Parathyroid adenoma (tissue), 2 donors: ENCODE measurements at regions not wholly inside any gene's neighbourhood (a gene's known extent, or its start where the extent isn't known, plus 50 kb on each side); places are given as distances from the start of the nearest gene placed in this dataset.

Experiments
- H2AFZ ChIP-seq: fragments of 300-600 bp; sonication (generic); one replicate; pipeline ENCODE4 v1.7.0; 2017; ENCODE audit warnings: antibody characterized with exemption, mild to moderate bottlenecking
- H3K27ac ChIP-seq: fragments of 300-600 bp; sonication (generic); one replicate; pipeline ENCODE4 v1.7.0; 2017
- H3K27me3 ChIP-seq: fragments of 300-600 bp; sonication (generic); one replicate; pipeline ENCODE4 v1.7.0; 2017; ENCODE audit warnings: low read length; ENCODE audit not compliant: control insufficient read depth, insufficient read depth
- H3K36me3 ChIP-seq: fragments of 300-600 bp; sonication (generic); one replicate; pipeline ENCODE4 v1.7.0; 2017; ENCODE audit warnings: low read length; ENCODE audit not compliant: control insufficient read depth, insufficient read depth
- H3K4me1 ChIP-seq: fragments of 300-600 bp; sonication (generic); one replicate; pipeline ENCODE4 v1.7.0; 2017; ENCODE audit warnings: control low read depth
- H3K4me2 ChIP-seq: fragments of 300-600 bp; sonication (generic); one replicate; pipeline ENCODE4 v1.7.0; 2017; ENCODE audit warnings: low read length
- H3K4me3 ChIP-seq: fragments of 300-600 bp; sonication (generic); one replicate; pipeline ENCODE4 v1.7.0; 2017; ENCODE audit warnings: low read depth, low read length
- H3K79me2 ChIP-seq: fragments of 300-600 bp; sonication (generic); one replicate; pipeline ENCODE4 v1.7.0; 2017; ENCODE audit warnings: control low read depth
- H3K9ac ChIP-seq: fragments of 300-600 bp; sonication (generic); one replicate; pipeline ENCODE4 v1.7.0; 2017; ENCODE audit warnings: mild to moderate bottlenecking
- H3K9me3 ChIP-seq: fragments of 300-600 bp; sonication (generic); one replicate; pipeline ENCODE4 v1.7.0; 2017; ENCODE audit warnings: low read length; ENCODE audit not compliant: control insufficient read depth
- TF ChIP-seq, protein P1 (sequence below): fragments of 300-600 bp; sonication (generic); IDR thresholded peaks from one replicate; pipeline ENCODE4 v1.7.0; 2017; ENCODE audit warnings: antibody characterized with exemption, mild to moderate bottlenecking
- donor health status: primary hyperparathyroidism.

DNA sequence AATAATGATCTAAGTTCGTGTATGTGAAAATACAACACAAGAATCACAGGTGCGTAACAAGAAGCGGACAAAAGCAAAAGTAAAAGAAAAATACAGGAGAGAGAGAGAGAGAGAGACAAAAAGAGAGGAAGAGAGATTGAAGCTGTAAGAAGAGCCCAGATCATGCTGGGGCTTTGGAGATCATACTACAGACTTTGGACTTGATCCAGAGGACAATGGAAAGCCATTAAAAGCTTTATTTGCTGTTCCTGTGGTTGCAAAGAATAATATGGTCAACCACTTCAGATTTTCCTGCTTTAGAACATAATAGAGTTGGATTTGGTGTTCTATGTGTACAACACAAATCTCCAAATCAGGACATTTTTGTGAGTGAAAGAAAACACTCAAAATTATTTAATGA is 561.4 kb downstream of the CAAP1 start:
- Histone ChIP-seq H3K36me3 (no peaks in the 10 kb centered on the region), H3K9me3 (no peaks in the 10 kb centered on the region), H3K27me3 (no peaks in the 10 kb centered on the region), H3K79me2 (no peaks in the 10 kb centered on the region), H2AFZ (no peak overlapping the region), H3K4me2 (no peak overlapping the region), H3K4me3 (no peak overlapping the region), H3K4me1 (no peaks in the 10 kb centered on the region), H3K27ac (no peak overlapping the region), H3K9ac (no peak overlapping the region)
- TF ChIP-seq, protein P1, sequence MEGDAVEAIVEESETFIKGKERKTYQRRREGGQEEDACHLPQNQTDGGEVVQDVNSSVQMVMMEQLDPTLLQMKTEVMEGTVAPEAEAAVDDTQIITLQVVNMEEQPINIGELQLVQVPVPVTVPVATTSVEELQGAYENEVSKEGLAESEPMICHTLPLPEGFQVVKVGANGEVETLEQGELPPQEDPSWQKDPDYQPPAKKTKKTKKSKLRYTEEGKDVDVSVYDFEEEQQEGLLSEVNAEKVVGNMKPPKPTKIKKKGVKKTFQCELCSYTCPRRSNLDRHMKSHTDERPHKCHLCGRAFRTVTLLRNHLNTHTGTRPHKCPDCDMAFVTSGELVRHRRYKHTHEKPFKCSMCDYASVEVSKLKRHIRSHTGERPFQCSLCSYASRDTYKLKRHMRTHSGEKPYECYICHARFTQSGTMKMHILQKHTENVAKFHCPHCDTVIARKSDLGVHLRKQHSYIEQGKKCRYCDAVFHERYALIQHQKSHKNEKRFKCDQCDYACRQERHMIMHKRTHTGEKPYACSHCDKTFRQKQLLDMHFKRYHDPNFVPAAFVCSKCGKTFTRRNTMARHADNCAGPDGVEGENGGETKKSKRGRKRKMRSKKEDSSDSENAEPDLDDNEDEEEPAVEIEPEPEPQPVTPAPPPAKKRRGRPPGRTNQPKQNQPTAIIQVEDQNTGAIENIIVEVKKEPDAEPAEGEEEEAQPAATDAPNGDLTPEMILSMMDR, result no peak

DNA sequence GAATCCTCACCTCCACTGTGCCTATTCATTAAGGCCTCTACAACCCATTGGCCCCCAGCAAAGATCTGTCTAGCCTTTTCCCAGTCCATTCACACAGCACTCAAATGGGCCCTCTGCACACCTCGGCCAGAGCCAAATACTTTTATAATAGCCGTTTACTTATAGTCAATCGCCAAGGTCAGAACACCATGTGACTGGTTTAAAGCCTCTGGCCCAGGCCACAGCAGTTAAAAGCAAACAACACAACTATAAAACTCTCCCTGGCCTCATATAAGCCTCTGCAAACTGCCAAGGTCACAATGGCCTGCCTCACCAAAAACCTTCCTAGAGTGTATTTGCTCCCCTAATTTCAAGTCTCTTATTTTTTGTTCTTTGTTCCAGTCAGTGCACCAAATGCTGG is 562.6 kb downstream of the CAAP1 start:
- Histone ChIP-seq H3K4me3 (no peak overlapping the region), H2AFZ (no peak overlapping the region), H3K79me2 (no peaks in the 10 kb centered on the region), H3K9me3 (no peaks in the 10 kb centered on the region), H3K36me3 (no peaks in the 10 kb centered on the region), H3K9ac (no peak overlapping the region), H3K4me2 (no peak overlapping the region), H3K27ac (no peak overlapping the region), H3K4me1 (no peaks in the 10 kb centered on the region), H3K27me3 (no peaks in the 10 kb centered on the region)
- TF ChIP-seq, protein P1, result no peak

DNA sequence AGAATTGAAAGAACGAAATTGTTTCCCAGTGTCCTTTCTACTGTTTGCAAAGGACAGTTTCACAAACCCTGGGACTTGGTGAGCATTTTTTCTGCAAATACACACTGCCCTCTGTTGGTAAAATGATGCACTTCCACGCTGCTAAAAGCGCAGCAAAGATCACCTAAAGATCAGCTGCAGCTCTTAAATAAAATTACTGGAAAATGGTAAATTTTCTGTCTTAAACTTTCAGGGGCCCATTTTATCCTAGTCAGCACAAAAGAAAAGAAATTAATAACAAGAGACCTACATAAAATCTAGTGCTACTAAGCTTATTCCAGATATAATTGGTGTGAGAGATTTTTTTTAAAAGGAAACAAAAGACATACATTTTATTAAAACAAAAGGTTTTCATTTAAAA is 566.0 kb downstream of the CAAP1 start:
- no peak overlapping the region for H3K4me3 ChIP-seq
- H3K27ac ChIP-seq, result no peak overlapping the region
- no peak overlapping the region for H3K9ac ChIP-seq
- TF ChIP-seq, protein P1, result peak; percentile 24
- no peaks in the 10 kb centered on the region for H3K36me3 ChIP-seq
- no peaks in the 10 kb centered on the region for H3K4me1 ChIP-seq
- no peak overlapping the region for H3K4me2 ChIP-seq
- no peak overlapping the region for H2AFZ ChIP-seq
- no peaks in the 10 kb centered on the region for H3K79me2 ChIP-seq
- H3K9me3 ChIP-seq, result no peaks in the 10 kb centered on the region
- H3K27me3 ChIP-seq, result no peaks in the 10 kb centered on the region

DNA sequence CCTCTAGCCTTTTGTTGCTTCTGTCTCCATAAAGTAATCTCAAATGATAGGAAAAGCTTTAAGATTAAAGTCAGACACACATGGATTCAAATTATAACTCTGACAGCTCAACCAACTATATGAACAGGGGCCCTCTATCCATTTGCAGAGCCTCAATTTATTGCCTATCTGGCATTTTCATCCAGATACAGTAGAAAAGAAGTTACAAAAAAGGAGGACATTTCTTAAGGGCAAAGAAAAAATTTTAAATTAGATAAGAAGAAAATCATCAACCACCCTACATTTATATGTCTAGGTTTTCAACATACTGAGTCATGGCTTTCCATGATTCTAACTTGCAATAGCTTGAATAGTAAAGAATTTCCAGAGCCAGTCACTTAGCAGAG is 567.2 kb downstream of the CAAP1 start:
- no peaks in the 10 kb centered on the region for H3K27me3 ChIP-seq
- TF ChIP-seq, protein P1, result no peak
- no peak overlapping the region for H2AFZ ChIP-seq
- H3K4me1 ChIP-seq, result no peaks in the 10 kb centered on the region
- no peaks in the 10 kb centered on the region for H3K9me3 ChIP-seq
- H3K4me2 ChIP-seq, result no peak overlapping the region
- H3K9ac ChIP-seq, result no peak overlapping the region
- no peaks in the 10 kb centered on the region for H3K36me3 ChIP-seq
- H3K27ac ChIP-seq, result no peak overlapping the region
- no peak overlapping the region for H3K4me3 ChIP-seq
- H3K79me2 ChIP-seq, result no peaks in the 10 kb centered on the region

DNA sequence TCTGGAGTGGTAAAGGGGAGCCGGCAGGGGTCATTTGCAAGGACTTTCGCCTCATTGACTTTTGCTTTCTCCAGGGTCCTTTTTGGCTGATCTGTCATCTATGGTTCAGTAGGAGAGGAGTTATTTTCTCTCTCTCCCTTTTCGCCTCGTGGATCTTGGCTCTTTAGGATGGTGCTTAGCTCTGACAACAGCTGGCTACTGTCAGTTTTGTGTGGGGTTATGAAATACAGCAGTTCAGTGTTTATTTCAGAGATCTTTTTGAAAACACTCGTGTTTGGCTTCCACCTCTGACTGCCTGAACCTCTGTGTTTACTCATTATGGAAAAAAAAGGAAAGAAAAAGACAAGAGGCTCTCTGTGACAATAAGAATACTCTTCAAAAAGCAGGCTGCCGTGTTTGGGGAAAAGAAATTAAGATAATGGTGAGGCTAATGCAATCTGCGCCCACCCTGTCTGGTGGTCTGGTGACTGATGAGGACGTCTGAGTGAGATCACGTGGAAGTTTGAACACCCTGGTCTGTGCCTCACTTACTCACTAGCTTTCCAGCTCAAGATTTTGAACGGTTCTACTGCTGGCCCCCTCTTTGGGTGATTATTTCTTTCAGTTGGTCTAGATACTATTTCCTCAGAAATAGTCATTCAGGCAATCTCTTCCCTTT is 567.7 kb downstream of the CAAP1 start:
- no peak overlapping the region for H3K4me3 ChIP-seq
- H3K27me3 ChIP-seq, result no peaks in the 10 kb centered on the region
- H3K9me3 ChIP-seq, result no peaks in the 10 kb centered on the region
- no peak overlapping the region for H3K4me2 ChIP-seq
- no peaks in the 10 kb centered on the region for H3K36me3 ChIP-seq
- H3K79me2 ChIP-seq, result no peaks in the 10 kb centered on the region
- H3K4me1 ChIP-seq, result no peaks in the 10 kb centered on the region
- no peak overlapping the region for H3K9ac ChIP-seq
- TF ChIP-seq, protein P1, result no peak
- no peak overlapping the region for H3K27ac ChIP-seq
- H2AFZ ChIP-seq, result no peak overlapping the region
